ENCODE measurements at regions not wholly inside any gene's neighbourhood (a gene's known extent, or its start where the extent isn't known, plus 50 kb on each side); places are given as distances from the start of the nearest gene placed in this dataset.

- TF ChIP-seq POLR2A (IDR thresholded peaks at IDR 0.05; ENCODE audit: low read length), result no peak
- TF ChIP-seq GATA1 (IDR thresholded peaks at IDR 0.05; ENCODE audit: low read depth, low read length), result no peak
- no peak for DNase-seq
These were observed 59.3 kb upstream of the RNU6ATAC start for GRCh38 chr9:134223591-134224122.

- no peak for TF ChIP-seq POLR2A (IDR thresholded peaks at IDR 0.05; ENCODE audit: low read length)
- no peak for TF ChIP-seq GATA1 (IDR thresholded peaks at IDR 0.05; ENCODE audit: low read depth, low read length)
- no peak for DNase-seq
These were observed 59.8 kb upstream of the RNU6ATAC start for GRCh38 chr9:134224127-134224526.

GRCh38 chr9:134224567-134225093, 60.3 kb upstream of the RNU6ATAC start:
- no peak for DNase-seq
- no peak for TF ChIP-seq GATA1 (IDR thresholded peaks at IDR 0.05; ENCODE audit: low read depth, low read length)
- TF ChIP-seq POLR2A (IDR thresholded peaks at IDR 0.05; ENCODE audit: low read length), result no peak

- no peak for DNase-seq
- TF ChIP-seq POLR2A (IDR thresholded peaks at IDR 0.05; ENCODE audit: low read length) (no peak), GATA1 (IDR thresholded peaks at IDR 0.05; ENCODE audit: low read depth, low read length) (no peak)
These were observed 60.8 kb upstream of the RNU6ATAC start for GRCh38 chr9:134225186-134225585.

GRCh38 chr9:134225816-134226215, 61.5 kb upstream of the RNU6ATAC start:
- DNase-seq, result no peak
- no peak for TF ChIP-seq GATA1 (IDR thresholded peaks at IDR 0.05; ENCODE audit: low read depth, low read length)

GRCh38 chr9:134226221-134226930, 62.0 kb upstream of the RNU6ATAC start:
- TF ChIP-seq GATA1 (IDR thresholded peaks at IDR 0.05; ENCODE audit: low read depth, low read length), result no peak
- TF ChIP-seq POLR2A (IDR thresholded peaks at IDR 0.05; ENCODE audit: low read length), result no peak
- DNase-seq, result no peak

GRCh38 chr9:134227451-134228411, 63.4 kb upstream of the RNU6ATAC start:
- DNase-seq, result no peak
- no peak for TF ChIP-seq POLR2A (IDR thresholded peaks at IDR 0.05; ENCODE audit: low read length)
- TF ChIP-seq GATA1 (IDR thresholded peaks at IDR 0.05; ENCODE audit: low read depth, low read length), result no peak

- TF ChIP-seq GATA1 (IDR thresholded peaks at IDR 0.05; ENCODE audit: low read depth, low read length) (no peak), POLR2A (IDR thresholded peaks at IDR 0.05; ENCODE audit: low read length) (no peak)
- no peak for DNase-seq
These were observed 64.3 kb upstream of the RNU6ATAC start for GRCh38 chr9:134228649-134229048.

GRCh38 chr9:134229466-134230091, 65.2 kb upstream of the RNU6ATAC start:
- TF ChIP-seq POLR2A (IDR thresholded peaks at IDR 0.05; ENCODE audit: low read length), result no peak
- no peak for TF ChIP-seq GATA1 (IDR thresholded peaks at IDR 0.05; ENCODE audit: low read depth, low read length)

GRCh38 chr9:134230092-134230941, 66.0 kb upstream of the RNU6ATAC start:
- TF ChIP-seq POLR2A (IDR thresholded peaks at IDR 0.05; ENCODE audit: low read length) (no peak), GATA1 (IDR thresholded peaks at IDR 0.05; ENCODE audit: low read depth, low read length) (no peak)
- DNase-seq, result no peak

More at GRCh38 chr9:134229466-134230091, 65.2 kb upstream of the RNU6ATAC start:
- no peak for DNase-seq

GRCh38 chr9:134230942-134231325, 66.6 kb upstream of the RNU6ATAC start:
- DNase-seq, result no peak
- no peak for TF ChIP-seq POLR2A (IDR thresholded peaks at IDR 0.05; ENCODE audit: low read length)
- no peak for TF ChIP-seq GATA1 (IDR thresholded peaks at IDR 0.05; ENCODE audit: low read depth, low read length)

GRCh38 chr9:134231330-134231745, 67.0 kb upstream of the RNU6ATAC start:
- TF ChIP-seq GATA1 (IDR thresholded peaks at IDR 0.05; ENCODE audit: low read depth, low read length) (no peak), POLR2A (IDR thresholded peaks at IDR 0.05; ENCODE audit: low read length) (no peak)
- DNase-seq, result no peak

- DNase-seq, result no peak
- TF ChIP-seq POLR2A (IDR thresholded peaks at IDR 0.05; ENCODE audit: low read length) (no peak), GATA1 (IDR thresholded peaks at IDR 0.05; ENCODE audit: low read depth, low read length) (no peak)
These were observed 67.4 kb upstream of the RNU6ATAC start for GRCh38 chr9:134231767-134232166.

All from erythroblast (primary cell).